ENCODE measurements at regions not wholly inside any gene's neighbourhood (a gene's known extent, or its start where the extent isn't known, plus 50 kb on each side); places are given as distances from the start of the nearest gene placed in this dataset.

- TF ChIP-seq, protein P1, sequence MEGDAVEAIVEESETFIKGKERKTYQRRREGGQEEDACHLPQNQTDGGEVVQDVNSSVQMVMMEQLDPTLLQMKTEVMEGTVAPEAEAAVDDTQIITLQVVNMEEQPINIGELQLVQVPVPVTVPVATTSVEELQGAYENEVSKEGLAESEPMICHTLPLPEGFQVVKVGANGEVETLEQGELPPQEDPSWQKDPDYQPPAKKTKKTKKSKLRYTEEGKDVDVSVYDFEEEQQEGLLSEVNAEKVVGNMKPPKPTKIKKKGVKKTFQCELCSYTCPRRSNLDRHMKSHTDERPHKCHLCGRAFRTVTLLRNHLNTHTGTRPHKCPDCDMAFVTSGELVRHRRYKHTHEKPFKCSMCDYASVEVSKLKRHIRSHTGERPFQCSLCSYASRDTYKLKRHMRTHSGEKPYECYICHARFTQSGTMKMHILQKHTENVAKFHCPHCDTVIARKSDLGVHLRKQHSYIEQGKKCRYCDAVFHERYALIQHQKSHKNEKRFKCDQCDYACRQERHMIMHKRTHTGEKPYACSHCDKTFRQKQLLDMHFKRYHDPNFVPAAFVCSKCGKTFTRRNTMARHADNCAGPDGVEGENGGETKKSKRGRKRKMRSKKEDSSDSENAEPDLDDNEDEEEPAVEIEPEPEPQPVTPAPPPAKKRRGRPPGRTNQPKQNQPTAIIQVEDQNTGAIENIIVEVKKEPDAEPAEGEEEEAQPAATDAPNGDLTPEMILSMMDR (conservative IDR thresholded peaks at IDR 0.05; ENCODE audit: low read length): no peak
- TF ChIP-seq EZH2phosphoT487 (IDR thresholded peaks at IDR 0.05; ENCODE audit: borderline replicate concordance): no peak
Observed at GRCh38 chr2:221104361-221104811, 467.7 kb downstream of the EPHA4 start.

Measured in Loucy (cell line).